Choroid plexus epithelial cell (primary cell): ENCODE measurements at regions not wholly inside any gene's neighbourhood (a gene's known extent, or its start where the extent isn't known, plus 50 kb on each side); places are given as distances from the start of the nearest gene placed in this dataset.

Source experiments
- DNase-seq: peaks from one replicate; pipeline ENCODE4 v3.0.0-alpha.2; 2010; ENCODE audit warnings: low read depth
- H3K4me3 ChIP-seq: 2 replicates; pipeline ENCODE4 v1.5.1; 2011; ENCODE audit warnings: low read depth, mild to moderate bottlenecking, control low read depth, low read length, moderate library complexity
- TF ChIP-seq, protein P1 (sequence below): conservative IDR thresholded peaks from 2 replicates; pipeline ENCODE4 v1.5.1; 2011; ENCODE audit warnings: low read depth, mild to moderate bottlenecking, control low read depth, inconsistent platforms, low read length, moderate library complexity

DNA sequence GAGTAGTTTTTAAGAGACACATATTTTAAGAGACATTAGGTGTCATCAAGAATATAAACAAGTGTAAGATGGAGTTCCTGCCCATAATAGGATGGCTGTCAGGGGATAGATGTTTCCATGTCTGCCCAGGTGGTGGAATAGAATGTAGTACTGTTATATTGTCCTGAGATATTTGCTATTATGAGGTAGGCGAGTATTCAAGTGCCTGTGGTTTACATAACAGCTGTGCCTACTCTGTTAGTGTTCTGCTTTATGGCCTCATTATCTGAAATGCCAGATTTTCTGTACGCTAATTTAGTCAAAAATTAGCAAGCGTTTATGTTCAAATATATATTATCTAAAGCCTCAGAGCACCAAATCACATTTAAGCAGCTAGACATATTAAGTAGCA is 360.2 kb upstream of the ROPN1 start:
- H3K4me3 ChIP-seq = no peak overlapping the region
- TF ChIP-seq, protein P1, sequence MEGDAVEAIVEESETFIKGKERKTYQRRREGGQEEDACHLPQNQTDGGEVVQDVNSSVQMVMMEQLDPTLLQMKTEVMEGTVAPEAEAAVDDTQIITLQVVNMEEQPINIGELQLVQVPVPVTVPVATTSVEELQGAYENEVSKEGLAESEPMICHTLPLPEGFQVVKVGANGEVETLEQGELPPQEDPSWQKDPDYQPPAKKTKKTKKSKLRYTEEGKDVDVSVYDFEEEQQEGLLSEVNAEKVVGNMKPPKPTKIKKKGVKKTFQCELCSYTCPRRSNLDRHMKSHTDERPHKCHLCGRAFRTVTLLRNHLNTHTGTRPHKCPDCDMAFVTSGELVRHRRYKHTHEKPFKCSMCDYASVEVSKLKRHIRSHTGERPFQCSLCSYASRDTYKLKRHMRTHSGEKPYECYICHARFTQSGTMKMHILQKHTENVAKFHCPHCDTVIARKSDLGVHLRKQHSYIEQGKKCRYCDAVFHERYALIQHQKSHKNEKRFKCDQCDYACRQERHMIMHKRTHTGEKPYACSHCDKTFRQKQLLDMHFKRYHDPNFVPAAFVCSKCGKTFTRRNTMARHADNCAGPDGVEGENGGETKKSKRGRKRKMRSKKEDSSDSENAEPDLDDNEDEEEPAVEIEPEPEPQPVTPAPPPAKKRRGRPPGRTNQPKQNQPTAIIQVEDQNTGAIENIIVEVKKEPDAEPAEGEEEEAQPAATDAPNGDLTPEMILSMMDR = no peak
- DNase-seq = no peak

DNA sequence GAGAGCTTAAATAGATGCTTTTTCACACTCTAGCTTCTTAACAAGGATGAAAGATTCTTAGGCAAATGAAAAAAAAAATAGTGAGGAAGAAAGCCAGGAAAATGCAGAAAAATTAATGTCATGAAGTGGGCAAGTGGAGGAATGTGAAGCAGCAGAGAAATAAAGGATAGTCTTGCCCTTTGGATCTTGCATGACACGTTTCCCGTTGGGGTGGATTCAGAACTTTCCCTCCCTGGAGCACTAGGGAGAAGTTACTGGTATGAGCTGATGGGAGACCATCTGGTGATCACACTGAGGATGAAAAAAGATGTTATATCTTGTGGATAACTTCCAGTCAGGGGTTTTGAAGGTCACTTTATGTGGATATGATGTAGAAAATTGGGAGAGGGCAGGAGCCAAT is 361.8 kb upstream of the ROPN1 start:
- TF ChIP-seq, protein P1 = no peak
- no peak overlapping the region for H3K4me3 ChIP-seq
- DNase-seq = no peak

DNA sequence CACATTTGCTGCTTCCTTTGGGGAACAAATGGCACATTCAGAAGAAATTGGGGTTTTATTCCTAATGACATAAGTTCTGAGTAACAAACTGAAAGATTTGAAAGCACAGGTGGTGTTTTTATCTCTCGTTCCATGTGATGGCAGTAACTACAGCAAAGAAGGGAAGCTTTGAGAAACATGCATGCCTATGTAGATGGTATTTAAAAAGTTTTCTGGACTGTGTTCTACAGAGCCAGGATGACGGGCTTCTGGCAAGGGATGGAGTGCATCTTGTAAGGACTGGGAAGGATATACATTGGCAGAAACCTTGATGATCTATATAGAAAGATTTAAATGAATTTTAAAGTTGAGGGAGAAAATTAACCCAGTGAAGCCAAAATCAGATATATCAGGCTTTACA is 362.2 kb upstream of the ROPN1 start:
- H3K4me3 ChIP-seq = no peak overlapping the region
- TF ChIP-seq, protein P1 = no peak
- DNase-seq = no peak

DNA sequence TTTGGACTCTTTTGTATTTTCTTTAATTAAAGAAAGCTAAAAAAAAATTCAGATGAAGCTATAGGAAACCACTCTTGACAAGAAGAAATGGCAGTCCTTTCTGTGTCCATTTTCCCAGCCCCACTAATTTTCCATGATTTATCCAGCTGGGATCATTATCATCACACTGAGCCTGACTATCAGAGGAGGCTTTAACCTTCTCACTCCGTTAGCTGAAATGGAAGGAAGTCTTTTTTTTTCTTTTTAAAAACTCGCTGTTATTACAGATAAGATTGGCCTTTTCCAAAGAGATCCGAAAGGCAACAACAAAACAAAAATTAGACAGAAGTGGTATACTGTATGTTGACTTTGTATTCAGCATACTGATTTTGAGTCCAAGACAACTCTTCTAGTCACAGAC is 366.2 kb upstream of the ROPN1 start:
- no peak overlapping the region for H3K4me3 ChIP-seq
- DNase-seq = no peak
- TF ChIP-seq, protein P1 = no peak

GRCh38 chr3:124360155-124360554 is 368.2 kb upstream of the ROPN1 start:
- TF ChIP-seq, protein P1 = no peak
- no peak overlapping the region for H3K4me3 ChIP-seq
- no peak for DNase-seq

DNA sequence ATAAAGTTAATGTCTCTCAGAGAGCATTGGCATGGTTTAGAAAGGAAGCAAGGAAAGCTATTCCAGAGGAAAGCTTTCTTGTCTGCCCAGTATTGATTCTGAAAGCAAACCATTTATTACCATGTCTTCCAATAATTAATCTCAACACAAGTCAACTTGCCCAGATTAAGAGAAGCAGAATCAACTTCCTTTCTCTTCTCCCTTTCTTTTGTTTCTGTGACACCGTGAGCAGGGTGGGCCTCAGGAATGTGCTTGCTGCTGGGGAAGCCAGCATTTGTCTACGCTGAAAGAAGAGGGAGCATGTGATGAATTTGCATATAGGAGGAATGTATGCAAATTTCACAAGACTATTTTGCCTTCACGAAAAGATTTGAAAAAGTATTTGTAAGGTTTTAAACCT is 368.6 kb upstream of the ROPN1 start:
- DNase-seq = peak; percentile 10
- TF ChIP-seq, protein P1 = no peak
- no peak overlapping the region for H3K4me3 ChIP-seq

DNA sequence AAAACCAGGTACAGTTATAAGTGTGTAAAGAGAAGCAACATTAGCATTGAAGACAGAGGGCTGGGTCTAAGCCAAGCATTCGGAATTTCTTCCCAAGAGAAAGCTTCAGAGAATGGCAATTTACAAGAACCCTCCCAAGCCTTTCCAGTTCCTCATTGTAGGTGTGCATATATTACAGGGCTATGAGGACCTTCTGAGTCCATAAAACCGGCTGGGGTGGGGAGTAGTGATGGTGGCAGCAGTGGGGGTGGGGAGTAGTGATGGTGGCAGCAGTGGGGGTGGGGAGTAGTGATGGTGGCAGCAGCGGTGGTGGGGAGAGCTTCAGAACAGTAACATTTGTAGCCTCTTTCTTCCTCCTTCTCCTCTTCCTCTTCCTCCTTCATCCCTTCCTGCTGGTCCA is 368.7 kb upstream of the UMPS start:
- no peak for DNase-seq
- TF ChIP-seq, protein P1 = no peak
- no peak overlapping the region for H3K4me3 ChIP-seq
